ENCODE measurements at regions not wholly inside any gene's neighbourhood (a gene's known extent, or its start where the extent isn't known, plus 50 kb on each side); places are given as distances from the start of the nearest gene placed in this dataset.

DNA sequence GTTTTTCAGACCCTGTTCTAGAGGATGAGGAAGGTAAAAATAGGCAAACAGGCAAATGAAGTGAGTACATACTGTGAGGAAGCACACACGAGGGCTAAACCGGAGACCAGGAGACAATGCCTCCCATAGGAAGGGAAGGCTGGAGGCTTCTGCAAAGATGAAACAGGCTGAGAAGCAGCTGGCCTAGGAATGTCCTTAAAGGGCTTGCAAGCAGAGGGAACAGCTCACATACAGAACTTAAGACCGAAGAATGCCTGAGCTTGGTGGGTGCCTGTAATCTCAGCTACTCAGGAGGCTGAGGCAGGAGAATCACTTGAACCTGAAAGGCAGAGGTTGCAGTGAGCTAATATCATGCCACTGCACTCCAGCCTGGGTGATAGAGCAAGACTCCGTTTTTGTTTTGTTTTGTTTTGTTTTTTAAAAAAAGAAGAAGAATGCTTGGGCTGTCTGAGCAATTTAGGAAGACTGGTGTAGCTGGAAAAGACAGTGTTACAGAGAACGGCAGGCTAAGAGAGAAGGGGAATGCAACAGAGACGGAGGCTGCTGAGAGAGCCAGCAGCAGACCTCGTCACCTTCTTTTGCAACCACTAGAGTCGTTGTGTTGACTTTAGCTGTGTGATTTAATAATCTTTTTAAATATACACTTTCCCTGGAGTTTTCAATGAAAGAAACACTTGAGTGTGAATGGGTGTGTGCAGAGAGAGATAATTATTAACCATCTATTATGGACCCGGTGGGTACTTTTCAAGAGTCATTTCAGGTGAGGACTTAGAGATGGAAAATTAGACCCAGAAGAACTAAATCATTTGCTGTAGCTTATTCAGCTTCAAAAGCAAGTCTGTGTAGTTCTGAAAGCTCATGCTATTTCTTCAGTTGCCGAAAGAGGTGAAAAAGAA is 232.8 kb downstream of the GALR1 start:
- Histone ChIP-seq H3K27ac (no peak overlapping the region), H3K4me3 (no peak overlapping the region)
- no peak for DNase-seq (ENCODE audit: low spot score)
- TF ChIP-seq, protein P1, sequence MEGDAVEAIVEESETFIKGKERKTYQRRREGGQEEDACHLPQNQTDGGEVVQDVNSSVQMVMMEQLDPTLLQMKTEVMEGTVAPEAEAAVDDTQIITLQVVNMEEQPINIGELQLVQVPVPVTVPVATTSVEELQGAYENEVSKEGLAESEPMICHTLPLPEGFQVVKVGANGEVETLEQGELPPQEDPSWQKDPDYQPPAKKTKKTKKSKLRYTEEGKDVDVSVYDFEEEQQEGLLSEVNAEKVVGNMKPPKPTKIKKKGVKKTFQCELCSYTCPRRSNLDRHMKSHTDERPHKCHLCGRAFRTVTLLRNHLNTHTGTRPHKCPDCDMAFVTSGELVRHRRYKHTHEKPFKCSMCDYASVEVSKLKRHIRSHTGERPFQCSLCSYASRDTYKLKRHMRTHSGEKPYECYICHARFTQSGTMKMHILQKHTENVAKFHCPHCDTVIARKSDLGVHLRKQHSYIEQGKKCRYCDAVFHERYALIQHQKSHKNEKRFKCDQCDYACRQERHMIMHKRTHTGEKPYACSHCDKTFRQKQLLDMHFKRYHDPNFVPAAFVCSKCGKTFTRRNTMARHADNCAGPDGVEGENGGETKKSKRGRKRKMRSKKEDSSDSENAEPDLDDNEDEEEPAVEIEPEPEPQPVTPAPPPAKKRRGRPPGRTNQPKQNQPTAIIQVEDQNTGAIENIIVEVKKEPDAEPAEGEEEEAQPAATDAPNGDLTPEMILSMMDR (IDR thresholded peaks at IDR 0.05): no peak

DNA sequence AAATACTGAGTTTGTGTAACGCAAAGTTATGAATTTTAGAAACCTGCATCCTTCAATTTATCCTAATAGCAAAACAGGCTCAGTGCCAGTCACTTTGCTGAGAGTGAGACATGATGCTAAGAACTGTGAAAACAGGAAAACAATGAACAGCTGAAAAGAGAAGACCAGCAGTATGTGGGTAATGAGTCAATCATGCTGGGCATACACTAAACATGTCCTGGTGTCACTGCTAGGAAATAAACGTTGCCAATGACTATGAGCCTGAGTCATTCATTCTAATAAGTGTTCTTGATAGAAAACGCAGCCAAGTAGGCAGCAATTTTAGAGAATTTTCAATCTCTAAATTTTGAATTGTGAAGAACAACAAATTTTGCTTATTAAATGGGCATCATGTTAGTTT is 237.3 kb downstream of the GALR1 start:
- H3K27ac ChIP-seq: no peak overlapping the region
- no peak overlapping the region for H3K4me3 ChIP-seq
- TF ChIP-seq, protein P1 (IDR thresholded peaks at IDR 0.05): no peak
- no peak for DNase-seq (ENCODE audit: low spot score)

DNA sequence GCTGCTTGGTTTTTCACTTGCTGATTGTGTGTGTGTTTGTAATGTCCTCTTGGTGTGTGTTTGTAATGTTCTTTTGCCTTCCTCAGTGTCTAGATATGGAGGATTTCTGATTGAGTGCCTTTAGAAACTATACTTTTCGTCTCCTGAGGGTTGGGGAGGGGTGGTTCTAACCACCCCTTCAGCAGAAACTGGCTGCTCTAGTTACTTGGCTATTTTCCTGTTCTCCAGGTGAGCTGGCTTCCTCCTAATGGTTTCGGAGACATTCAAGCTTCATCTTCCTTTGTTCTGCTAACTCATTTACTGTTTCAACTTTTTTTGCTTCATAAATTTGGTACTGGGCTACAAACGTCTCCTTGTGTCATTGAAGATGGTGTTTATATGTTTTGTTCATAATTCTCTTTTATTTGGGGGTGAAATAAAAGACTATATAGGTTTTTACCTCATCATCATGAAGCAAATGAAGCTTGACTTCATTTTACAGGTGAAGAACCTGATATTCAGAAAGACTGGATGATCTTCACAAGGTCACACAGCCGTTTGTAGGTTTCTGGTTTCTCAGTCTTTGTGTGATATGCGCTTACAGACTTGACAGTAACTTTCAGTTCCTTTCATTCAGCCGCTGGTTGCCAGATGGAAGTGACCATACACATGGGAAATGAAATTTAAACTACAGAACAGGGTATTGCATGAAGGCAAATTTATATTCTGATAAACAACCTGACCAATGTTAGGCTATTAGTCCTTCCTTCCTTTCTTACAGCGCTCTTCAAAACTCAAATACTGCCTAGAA is 238.5 kb downstream of the GALR1 start:
- TF ChIP-seq, protein P1 (IDR thresholded peaks at IDR 0.05): no peak

DNA sequence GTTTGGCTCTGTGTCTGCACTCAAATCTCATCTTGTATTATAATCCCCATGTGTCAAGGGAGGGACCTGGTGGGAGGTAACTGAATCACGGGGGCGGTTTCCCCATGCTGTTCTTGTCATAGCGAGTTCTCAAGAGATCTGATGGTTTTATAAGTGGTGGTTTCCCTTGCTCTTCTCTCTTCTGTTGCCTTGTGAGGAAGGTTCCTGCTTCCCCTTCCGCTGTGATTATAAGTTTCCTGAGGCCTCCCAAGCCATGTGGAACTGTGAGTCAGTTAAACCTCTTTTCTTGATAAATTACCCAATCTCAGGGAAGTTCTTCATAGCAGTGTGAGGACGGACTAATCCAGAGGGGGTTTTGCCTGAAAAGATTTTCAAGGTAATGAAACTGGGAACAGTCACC is 245.4 kb downstream of the GALR1 start:
- Histone ChIP-seq H3K27ac (no peak overlapping the region), H3K4me3 (no peak overlapping the region)
- TF ChIP-seq, protein P1 (IDR thresholded peaks at IDR 0.05): no peak
- DNase-seq (ENCODE audit: low spot score): no peak

More for the DNA sequence above, 238.5 kb downstream of the GALR1 start:
- no peak overlapping the region for H3K4me3 ChIP-seq
- DNase-seq (ENCODE audit: low spot score): no peak
- H3K27ac ChIP-seq: no peak overlapping the region

DNA sequence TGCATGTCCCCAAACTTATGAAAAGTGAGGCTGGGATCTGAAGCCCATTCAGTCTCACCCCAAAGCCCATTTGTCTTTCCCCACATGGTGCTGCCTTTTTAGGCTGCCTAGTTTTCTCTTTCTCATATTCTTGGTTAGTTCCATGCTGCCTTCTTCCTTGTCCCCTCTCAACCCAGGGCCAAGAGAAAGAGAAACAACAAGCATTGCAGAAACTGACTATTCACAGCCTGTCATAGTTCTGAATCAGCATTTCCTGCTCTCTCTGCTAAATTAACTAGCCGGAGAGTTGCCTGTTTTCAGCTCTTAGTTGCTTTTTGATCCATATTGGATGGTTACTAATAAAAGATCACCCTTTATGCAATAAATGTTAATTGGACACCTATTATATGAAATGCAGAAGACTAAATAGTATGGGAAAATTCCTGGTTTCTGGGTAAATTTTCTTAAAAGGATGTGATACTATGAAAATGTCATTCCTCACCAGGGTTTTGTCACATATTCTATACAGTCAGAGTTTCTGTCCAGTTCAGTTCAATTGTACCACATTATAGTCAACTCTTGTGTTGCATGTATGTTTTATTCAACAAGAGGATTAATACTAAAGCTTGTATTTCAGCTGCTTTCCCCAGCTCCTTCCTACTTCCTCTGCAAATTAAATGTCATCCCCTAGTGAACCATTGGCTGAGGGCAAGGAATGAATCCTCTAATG is 246.5 kb downstream of the GALR1 start:
- TF ChIP-seq, protein P1 (IDR thresholded peaks at IDR 0.05): no peak
- no peak for DNase-seq (ENCODE audit: low spot score)
- Histone ChIP-seq H3K4me3 (no peak overlapping the region), H3K27ac (peak overlapping the region in 1 of 2 donors; percentile 6)

DNA sequence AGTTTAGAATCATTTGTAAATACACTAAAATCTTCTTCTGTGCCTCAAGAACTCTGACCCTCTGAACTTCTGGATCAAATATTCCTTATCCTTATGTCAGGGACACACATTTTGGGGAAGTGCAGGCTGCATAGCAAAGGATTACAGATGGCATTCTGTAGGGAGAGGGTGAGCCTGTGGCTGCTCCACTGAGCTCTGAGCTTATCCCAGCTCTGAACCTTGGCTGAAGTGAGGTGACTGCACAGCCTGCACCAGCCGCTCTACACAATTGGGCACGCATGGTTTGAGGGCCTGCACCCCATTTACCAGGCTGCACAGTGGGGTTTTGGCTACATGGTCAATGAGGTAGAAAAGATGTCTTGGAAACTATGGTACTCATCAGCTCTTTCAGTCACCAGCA is 251.6 kb downstream of the GALR1 start:
- DNase-seq (ENCODE audit: low spot score): no peak
- TF ChIP-seq, protein P1 (IDR thresholded peaks at IDR 0.05): no peak
- Histone ChIP-seq H3K4me3 (no peak overlapping the region), H3K27ac (no peak overlapping the region)

Measured in coronary artery (tissue), 2 donors.